SK-N-SH treated with all-trans-retinoic acid at 6 μM for 48 hours (cell line): ENCODE measurements at regions not wholly inside any gene's neighbourhood (a gene's known extent, or its start where the extent isn't known, plus 50 kb on each side); places are given as distances from the start of the nearest gene placed in this dataset.

Experiments
- PPARA ChIP-seq: fragments of 250-450 bp; sonication (Bioruptor Pico); IDR thresholded peaks from 2 replicates; pipeline ENCODE4 v1.5.0; 2020; ENCODE audit warnings: mild to moderate bottlenecking, borderline replicate concordance
- RARB ChIP-seq: fragments of 250-450 bp; sonication (Bioruptor Pico); IDR thresholded peaks from 2 replicates; pipeline ENCODE4 v1.8.0; 2021; ENCODE audit warnings: mild to moderate bottlenecking, moderate library complexity
- SNAI2 ChIP-seq: fragments of 250-450 bp; sonication (Bioruptor Pico); IDR thresholded peaks from 2 replicates; pipeline ENCODE4 v1.5.0; 2020; ENCODE audit warnings: mild to moderate bottlenecking, moderate library complexity
- TCF4 ChIP-seq: fragments of 250-450 bp; sonication (Bioruptor Pico); IDR thresholded peaks from 2 replicates; pipeline ENCODE4 v1.8.0; 2021; ENCODE audit warnings: mild to moderate bottlenecking, moderate library complexity, borderline replicate concordance
- ZFP30 ChIP-seq: fragments of 450-650 bp; formaldehyde crosslinking; IDR thresholded peaks from 2 replicates; pipeline ENCODE4 v1.5.0; 2022; ENCODE audit warnings: mild to moderate bottlenecking, moderate library complexity
- ZNF565 ChIP-seq: fragments of 450-650 bp; formaldehyde crosslinking; conservative IDR thresholded peaks from 2 replicates; pipeline ENCODE4 v1.5.0; 2020; ENCODE audit warnings: low read depth, mild to moderate bottlenecking, moderate library complexity
- TF ChIP-seq, protein P1 (sequence below): fragments of 250-450 bp; sonication (Bioruptor Pico); IDR thresholded peaks from 2 replicates; pipeline ENCODE4 v1.5.1; 2021; ENCODE audit warnings: mild to moderate bottlenecking, moderate library complexity
- TF ChIP-seq, protein P2 (sequence below): fragments of 250-450 bp; sonication (Bioruptor Pico); IDR thresholded peaks from 2 replicates; pipeline ENCODE4 v1.5.1; 2020; ENCODE audit warnings: low read depth, mild to moderate bottlenecking, moderate library complexity
- TF ChIP-seq, protein P3 (sequence below): fragments of 250-450 bp; sonication (Bioruptor Pico); IDR thresholded peaks from 2 replicates; pipeline ENCODE4 v1.5.0; 2020; ENCODE audit warnings: mild to moderate bottlenecking, moderate library complexity

DNA sequence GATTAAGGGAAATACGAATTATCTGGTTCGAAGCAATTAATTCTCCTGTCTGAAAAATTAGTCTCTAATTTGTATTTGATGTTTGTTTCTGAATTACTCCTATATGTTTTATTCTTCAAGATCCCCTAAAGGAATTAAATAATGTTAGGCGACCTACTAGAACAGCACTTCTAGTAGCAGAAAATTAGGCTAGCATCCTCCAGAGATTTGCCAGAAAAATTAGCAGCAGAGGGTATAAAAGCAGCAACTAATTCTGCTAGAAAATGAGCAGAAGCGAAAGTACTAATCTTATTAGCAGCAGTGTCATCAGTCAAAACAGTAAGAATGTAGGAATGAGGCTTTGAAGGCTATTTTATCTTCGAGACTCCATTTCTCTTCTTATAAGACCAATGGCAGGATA, 114.3 kb upstream of the PJA2 start:
- TF ChIP-seq ZFP30 (no peak), RARB (CRISPR knock-in tag) (no peak), SNAI2 (CRISPR knock-in tag) (no peak), ZNF565 (CRISPR knock-in tag) (no peak), PPARA (no peak), TCF4 (CRISPR knock-in tag) (no peak)
- TF ChIP-seq, protein P1, sequence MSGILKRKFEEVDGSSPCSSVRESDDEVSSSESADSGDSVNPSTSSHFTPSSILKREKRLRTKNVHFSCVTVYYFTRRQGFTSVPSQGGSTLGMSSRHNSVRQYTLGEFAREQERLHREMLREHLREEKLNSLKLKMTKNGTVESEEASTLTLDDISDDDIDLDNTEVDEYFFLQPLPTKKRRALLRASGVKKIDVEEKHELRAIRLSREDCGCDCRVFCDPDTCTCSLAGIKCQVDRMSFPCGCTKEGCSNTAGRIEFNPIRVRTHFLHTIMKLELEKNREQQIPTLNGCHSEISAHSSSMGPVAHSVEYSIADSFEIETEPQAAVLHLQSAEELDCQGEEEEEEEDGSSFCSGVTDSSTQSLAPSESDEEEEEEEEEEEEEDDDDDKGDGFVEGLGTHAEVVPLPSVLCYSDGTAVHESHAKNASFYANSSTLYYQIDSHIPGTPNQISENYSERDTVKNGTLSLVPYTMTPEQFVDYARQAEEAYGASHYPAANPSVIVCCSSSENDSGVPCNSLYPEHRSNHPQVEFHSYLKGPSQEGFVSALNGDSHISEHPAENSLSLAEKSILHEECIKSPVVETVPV (CRISPR knock-in tag), result no peak
- TF ChIP-seq, protein P2, sequence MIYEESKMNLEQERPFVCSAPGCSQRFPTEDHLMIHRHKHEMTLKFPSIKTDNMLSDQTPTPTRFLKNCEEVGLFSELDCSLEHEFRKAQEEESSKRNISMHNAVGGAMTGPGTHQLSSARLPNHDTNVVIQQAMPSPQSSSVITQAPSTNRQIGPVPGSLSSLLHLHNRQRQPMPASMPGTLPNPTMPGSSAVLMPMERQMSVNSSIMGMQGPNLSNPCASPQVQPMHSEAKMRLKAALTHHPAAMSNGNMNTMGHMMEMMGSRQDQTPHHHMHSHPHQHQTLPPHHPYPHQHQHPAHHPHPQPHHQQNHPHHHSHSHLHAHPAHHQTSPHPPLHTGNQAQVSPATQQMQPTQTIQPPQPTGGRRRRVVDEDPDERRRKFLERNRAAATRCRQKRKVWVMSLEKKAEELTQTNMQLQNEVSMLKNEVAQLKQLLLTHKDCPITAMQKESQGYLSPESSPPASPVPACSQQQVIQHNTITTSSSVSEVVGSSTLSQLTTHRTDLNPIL, result no peak
- TF ChIP-seq, protein P3, sequence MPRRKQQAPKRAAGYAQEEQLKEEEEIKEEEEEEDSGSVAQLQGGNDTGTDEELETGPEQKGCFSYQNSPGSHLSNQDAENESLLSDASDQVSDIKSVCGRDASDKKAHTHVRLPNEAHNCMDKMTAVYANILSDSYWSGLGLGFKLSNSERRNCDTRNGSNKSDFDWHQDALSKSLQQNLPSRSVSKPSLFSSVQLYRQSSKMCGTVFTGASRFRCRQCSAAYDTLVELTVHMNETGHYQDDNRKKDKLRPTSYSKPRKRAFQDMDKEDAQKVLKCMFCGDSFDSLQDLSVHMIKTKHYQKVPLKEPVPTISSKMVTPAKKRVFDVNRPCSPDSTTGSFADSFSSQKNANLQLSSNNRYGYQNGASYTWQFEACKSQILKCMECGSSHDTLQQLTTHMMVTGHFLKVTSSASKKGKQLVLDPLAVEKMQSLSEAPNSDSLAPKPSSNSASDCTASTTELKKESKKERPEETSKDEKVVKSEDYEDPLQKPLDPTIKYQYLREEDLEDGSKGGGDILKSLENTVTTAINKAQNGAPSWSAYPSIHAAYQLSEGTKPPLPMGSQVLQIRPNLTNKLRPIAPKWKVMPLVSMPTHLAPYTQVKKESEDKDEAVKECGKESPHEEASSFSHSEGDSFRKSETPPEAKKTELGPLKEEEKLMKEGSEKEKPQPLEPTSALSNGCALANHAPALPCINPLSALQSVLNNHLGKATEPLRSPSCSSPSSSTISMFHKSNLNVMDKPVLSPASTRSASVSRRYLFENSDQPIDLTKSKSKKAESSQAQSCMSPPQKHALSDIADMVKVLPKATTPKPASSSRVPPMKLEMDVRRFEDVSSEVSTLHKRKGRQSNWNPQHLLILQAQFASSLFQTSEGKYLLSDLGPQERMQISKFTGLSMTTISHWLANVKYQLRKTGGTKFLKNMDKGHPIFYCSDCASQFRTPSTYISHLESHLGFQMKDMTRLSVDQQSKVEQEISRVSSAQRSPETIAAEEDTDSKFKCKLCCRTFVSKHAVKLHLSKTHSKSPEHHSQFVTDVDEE (CRISPR knock-in tag), result no peak
